T-helper 2 cell (primary cell): ENCODE measurements at regions not wholly inside any gene's neighbourhood (a gene's known extent, or its start where the extent isn't known, plus 50 kb on each side); places are given as distances from the start of the nearest gene placed in this dataset.

Experiments used
- DNase-seq, 5 experiments: peaks; one replicate each; pipeline versions ENCODE4 v3.0.0 to v3.0.0-alpha.2; 2012 to 2022

GRCh38 chr12:59929110-59929509, 333.3 kb downstream of the SLC16A7 start:
- no peak for DNase-seq

DNA sequence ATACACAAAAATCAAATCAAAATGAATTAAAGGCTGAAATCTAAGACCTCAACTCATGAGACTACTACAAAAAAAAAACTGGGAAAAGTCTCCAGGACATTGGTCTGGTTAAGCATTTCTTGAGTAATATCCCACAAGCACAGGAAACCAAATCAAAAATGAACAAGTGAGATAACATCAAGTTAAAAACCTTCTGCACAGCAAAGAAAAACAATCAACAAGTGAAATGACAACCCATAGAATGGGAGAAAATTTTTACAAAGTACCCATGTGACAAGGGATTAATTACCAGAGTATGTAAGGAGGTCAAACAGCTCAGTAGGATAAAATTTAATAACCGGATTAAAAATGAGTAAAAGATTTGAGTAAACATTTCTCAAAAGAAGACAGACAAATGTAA, 338.7 kb downstream of the SLC16A7 start:
- no peak for DNase-seq

DNA sequence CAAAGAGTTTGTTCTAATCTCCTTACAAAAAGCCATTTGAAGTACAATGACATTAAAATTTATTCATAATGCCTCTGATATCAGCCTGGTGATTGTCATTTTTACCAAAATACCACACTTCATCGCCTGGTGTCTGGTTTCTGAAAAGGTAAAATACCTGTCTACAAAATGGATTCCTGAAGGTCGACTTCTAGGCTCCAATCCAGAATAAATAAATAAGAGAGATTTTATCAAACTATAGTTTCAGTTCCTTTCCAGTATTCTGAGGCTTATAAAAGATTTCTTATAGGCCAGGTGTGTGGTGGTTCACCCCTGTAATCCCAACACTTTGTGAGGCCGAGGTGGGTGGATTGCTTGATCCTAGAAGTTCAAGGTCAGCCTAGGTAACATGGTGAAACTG, 340.7 kb downstream of the SLC16A7 start:
- DNase-seq, result no peak

GRCh38 chr12:59937148-59937547, 341.3 kb downstream of the SLC16A7 start:
- DNase-seq, result no peak

GRCh38 chr12:59938190-59938962, 342.5 kb downstream of the SLC16A7 start:
- DNase-seq, result no peak

DNA sequence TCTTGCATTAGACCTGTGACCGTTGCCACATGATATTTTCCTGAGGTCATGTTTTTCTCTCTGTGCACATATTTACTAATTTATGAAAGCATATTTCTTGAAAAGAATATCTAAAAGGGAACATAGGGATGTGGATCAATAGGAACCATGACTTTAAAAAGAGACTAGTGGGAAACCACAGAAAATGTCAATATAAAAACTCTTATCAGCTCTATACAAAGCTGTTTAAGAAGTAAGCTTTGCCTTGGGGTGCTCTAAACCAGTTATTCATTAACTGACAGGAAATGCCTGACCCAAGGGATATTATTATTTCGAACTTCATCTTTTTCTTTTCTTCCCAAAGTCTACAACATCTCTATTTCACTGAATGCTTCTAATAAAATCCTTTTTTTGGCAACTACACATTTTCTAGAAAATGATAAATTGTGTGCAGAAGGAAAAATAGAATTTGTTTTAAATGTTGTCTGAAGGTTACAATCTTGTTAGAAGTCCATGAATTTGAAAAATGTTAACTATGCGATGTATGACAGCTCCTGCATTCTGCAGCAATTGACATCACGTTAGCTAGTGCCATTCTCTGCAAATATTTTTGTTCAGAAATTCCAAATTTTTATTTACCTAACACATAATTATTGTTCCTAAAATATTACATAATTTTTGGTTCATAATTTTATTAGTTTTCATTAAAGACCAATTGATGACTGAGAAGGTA, 345.0 kb downstream of the SLC16A7 start:
- no peak for DNase-seq

DNA sequence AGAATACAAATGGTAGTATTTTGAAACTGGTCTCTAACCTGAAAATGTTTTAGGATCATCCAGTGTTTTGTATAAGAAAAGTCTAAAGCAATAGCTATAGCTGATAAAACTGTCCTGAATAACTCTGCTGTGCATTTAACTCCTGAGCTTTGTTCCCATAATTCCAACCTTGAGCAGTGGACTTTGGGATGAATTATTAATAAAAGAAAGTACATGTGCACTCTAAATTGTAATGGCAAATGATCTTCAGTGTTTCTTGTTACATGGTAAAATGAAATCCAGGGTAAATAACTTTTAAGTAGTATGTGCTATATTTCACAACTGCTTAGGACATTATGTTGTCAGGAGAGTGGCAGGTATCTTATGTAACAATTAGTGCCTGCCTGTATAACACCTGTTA, 345.6 kb downstream of the SLC16A7 start:
- DNase-seq, result no peak

- no peak for DNase-seq
Observed at GRCh38 chr12:59944177-59944576, 348.3 kb downstream of the SLC16A7 start.

- DNase-seq, result no peak
Observed at GRCh38 chr12:59946635-59947034, 350.8 kb downstream of the SLC16A7 start.

DNA sequence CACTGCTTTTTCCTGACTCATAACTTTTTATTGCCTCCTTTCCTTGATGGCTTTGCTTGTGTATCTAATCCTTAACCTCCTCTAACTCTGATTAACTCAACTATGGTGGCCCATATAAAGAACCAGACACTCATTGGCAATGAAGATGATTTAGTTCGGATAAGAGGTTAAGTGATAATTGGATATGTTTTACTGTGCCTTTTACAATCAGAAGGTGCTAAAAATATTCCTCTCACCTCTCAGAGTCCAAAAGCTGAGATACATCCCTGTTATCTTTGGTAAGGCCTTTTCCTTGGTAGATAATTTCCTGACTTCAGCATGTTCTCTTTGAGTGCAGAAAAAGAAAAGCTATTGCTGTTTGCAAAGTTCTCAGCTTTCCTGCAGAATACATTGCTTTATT, 367.7 kb downstream of the SLC16A7 start:
- no peak for DNase-seq

DNA sequence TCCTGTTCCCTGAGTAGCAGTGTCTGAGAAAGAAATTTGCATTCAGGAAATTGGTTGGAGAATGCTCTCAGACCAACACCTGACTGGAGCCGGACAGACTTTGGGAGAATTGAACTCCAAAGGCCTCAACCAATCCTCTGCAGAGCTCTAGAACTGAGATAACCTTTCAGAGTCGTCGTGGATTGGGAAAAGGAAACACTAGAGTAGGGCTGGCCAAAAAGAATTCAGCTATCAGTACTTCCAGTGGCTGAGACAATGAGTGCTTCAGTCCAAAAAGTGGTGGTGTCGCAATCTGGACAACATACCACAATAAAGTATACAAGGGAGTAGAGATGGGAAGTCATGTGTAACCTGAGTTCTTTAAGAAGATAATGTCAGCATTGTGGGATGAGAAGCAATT, 377.1 kb downstream of the SLC16A7 start:
- no peak for DNase-seq

DNA sequence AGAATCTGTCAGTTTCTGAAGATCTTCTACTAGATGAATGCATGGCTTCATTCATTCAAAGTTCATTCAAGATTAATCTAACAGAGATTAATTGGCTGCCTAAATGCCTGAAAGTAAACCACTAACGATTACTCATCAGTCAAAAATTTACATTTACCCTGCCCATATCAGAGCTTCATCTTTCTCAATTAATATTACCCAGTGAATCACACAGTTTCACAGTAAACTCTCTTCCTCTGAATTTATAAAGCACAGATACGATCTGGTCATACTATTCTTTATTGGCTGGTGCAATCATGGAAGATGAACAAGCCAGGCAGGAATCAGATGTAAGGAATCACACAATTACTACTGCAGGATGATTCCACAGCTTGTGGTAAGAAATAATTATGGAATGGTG, 377.7 kb downstream of the SLC16A7 start:
- no peak for DNase-seq

GRCh38 chr12:59977779-59978178, 381.9 kb downstream of the SLC16A7 start:
- DNase-seq, result no peak

- DNase-seq, result no peak
Observed at GRCh38 chr12:59980476-59980875, 384.6 kb downstream of the SLC16A7 start.

DNA sequence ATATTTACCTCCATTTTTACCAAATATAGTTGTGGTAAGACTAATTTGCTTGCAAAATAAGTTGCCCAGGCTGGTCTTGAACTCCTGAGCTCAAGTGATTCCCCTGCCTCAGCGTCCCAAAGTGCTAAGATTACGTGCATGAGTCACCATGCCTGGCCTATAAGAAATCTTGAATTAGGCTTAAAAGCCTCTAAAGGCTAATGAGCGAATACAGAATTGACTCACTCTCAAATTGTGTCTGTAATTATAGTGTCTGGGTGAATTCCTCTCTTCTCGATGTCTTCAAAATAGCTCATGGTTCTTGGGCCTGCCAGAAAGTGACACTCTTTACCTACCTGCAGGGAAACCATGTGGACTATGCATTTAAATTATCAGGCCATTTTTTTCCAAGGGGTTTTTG, 403.5 kb downstream of the SLC16A7 start:
- DNase-seq, result no peak

GRCh38 chr12:60010486-60010885, 414.7 kb downstream of the SLC16A7 start:
- no peak for DNase-seq

- DNase-seq, result no peak
Observed at GRCh38 chr12:60012659-60013058, 416.8 kb downstream of the SLC16A7 start.

GRCh38 chr12:60014436-60014835, 418.6 kb downstream of the SLC16A7 start:
- DNase-seq, result no peak

GRCh38 chr12:60020068-60020467, 424.2 kb downstream of the SLC16A7 start:
- no peak for DNase-seq

DNA sequence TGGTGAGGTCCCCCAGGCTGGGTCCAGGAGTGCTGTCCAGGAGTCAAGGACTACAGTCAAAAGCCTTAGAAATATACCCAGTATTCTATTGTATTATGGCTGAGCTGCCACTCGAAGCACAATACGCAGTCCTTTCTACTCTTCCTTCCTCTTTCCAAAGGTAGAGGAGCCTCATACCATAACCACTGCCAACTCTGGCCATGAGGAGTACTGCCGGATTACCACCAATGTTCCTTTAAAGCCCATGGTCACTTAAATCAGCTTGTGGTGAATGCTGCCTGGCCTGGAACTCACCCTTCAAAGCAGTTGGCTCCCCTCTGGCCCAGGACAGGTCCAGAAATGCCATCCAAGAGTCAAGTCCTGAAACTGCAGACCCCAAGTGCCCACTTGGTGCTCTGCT, 425.4 kb downstream of the SLC16A7 start:
- DNase-seq, result no peak

- no peak for DNase-seq
Observed at GRCh38 chr12:60027266-60027665, 431.4 kb downstream of the SLC16A7 start.

GRCh38 chr12:60034147-60034546, 438.3 kb downstream of the SLC16A7 start:
- DNase-seq, result no peak

- no peak for DNase-seq
Observed at GRCh38 chr12:60035835-60036234, 440.0 kb downstream of the SLC16A7 start.

DNA sequence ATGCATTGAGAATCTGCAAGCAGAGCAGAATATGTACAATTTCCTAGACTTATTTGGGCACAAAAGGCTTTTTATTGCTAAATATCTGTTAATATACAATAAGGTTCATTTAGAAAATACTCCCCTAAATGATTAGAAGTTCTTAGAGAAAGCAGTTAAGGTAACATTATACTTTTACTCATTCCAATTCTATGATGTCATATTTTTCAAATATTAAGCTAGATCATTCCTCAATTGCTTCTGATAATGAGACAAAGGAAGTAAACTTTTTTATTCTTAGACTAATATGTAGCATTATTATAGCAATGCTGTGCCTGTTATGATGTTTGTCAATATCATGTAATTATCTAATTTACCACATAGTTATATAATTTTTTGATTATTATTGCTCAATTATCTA, 447.0 kb downstream of the SLC16A7 start:
- no peak for DNase-seq

DNA sequence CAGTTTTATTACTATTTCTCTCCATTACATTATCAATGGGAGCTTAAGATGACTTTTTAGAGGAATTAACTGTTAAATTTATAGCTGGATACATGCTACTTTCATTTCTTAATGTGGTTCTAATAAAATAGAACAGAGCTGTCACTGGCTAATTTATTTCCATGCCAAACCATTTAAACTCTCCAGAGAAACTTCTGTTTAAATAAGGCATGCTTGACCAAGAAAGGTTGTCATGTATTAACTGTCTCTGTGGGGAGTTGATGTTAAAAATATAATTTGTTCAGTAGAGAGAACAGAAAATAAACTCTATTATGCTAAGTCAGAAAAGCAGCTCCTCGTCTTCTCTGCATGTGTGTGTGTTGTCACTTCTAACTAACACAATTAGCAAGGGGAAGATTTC, 447.4 kb downstream of the SLC16A7 start:
- DNase-seq, result no peak
